Liver (tissue), 2 donors: ENCODE measurements at regions not wholly inside any gene's neighbourhood (a gene's known extent, or its start where the extent isn't known, plus 50 kb on each side); places are given as distances from the start of the nearest gene placed in this dataset.

Source experiments
- ATF3 ChIP-seq: IDR thresholded peaks from 2 replicates; pipeline ENCODE4 v1.6.1; 2016; ENCODE audit warnings: antibody characterized with exemption
- YY1 ChIP-seq: IDR thresholded peaks from 2 replicates; pipeline ENCODE4 v1.6.1; 2016; ENCODE audit warnings: antibody characterized with exemption, mild to moderate bottlenecking
- donor health status: healthy.

- TF ChIP-seq ATF3 (no peak), YY1 (no peak)
Observed at GRCh38 chr12:114160445-114160844, 194.3 kb upstream of the RBM19 start.
